ENCODE measurements at regions not wholly inside any gene's neighbourhood (a gene's known extent, or its start where the extent isn't known, plus 50 kb on each side); places are given as distances from the start of the nearest gene placed in this dataset.

DNA sequence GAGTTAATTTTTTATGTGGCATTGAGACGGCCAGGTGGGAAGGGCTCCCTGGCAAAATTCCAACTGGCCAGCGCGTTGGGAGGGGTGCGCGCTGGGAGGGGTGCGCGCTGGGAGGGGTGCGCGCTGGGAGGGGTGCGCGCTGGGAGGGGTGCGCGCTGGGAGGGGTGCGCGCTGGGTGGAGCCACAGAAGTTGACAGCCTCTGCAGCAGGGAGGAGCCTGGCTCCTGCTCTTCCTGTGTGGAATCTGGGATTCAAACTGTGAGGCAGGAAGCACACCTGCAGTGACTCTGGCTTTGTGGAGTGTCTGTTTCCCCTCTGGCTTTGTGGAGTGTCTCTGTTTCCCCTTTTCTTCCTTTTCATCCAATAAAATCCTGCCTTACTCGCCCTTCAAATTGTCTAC, 147.9 kb upstream of the CBLN2 start:
- TF ChIP-seq, protein P1, sequence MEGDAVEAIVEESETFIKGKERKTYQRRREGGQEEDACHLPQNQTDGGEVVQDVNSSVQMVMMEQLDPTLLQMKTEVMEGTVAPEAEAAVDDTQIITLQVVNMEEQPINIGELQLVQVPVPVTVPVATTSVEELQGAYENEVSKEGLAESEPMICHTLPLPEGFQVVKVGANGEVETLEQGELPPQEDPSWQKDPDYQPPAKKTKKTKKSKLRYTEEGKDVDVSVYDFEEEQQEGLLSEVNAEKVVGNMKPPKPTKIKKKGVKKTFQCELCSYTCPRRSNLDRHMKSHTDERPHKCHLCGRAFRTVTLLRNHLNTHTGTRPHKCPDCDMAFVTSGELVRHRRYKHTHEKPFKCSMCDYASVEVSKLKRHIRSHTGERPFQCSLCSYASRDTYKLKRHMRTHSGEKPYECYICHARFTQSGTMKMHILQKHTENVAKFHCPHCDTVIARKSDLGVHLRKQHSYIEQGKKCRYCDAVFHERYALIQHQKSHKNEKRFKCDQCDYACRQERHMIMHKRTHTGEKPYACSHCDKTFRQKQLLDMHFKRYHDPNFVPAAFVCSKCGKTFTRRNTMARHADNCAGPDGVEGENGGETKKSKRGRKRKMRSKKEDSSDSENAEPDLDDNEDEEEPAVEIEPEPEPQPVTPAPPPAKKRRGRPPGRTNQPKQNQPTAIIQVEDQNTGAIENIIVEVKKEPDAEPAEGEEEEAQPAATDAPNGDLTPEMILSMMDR (IDR thresholded peaks at IDR 0.05; ENCODE audit: low read depth, low read length, missing control alignments): no peak
- in situ Hi-C loops (cut with HindIII; ENCODE audit: low sequenced_read_pairs): no loop called here
- peak overlapping the region; percentile 2 for H3K4me3 ChIP-seq (ENCODE audit: low read depth, low read length)
- no peak for DNase-seq (ENCODE audit: low read depth)

- in situ Hi-C loops (cut with HindIII; ENCODE audit: low sequenced_read_pairs): no loop called here
Observed at GRCh38 chr18:72687736-72688135, 143.6 kb upstream of the CBLN2 start.

DNA sequence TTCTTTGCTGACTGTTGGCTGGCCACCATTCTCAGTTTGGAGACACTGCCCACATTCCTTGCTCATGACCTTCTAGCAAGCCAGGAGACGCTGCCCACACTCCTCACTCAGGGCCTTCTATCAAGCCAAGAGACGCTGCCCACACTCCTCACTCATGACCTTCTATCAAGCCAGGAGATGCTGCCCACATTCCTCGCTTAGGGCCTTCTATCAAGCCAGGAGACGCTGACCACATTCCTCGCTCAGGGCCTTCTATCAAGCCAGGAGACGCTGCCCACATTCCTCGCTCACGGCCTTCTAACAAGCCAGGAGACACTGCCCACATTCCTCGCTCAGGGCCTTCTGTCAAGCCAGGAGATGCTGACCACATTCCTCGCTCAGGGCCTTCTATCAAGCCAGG, 131.3 kb upstream of the CBLN2 start:
- TF ChIP-seq, protein P1 (IDR thresholded peaks at IDR 0.05; ENCODE audit: low read depth, low read length, missing control alignments): no peak
- peak; percentile 19 for DNase-seq (ENCODE audit: low read depth)
- in situ Hi-C loops (cut with HindIII; ENCODE audit: low sequenced_read_pairs): no loop called here

More at GRCh38 chr18:72687736-72688135, 143.6 kb upstream of the CBLN2 start:
- TF ChIP-seq, protein P1 (IDR thresholded peaks at IDR 0.05; ENCODE audit: low read depth, low read length, missing control alignments): no peak
- no peak for DNase-seq (ENCODE audit: low read depth)
- no peak overlapping the region for H3K4me3 ChIP-seq (ENCODE audit: low read depth, low read length)

DNA sequence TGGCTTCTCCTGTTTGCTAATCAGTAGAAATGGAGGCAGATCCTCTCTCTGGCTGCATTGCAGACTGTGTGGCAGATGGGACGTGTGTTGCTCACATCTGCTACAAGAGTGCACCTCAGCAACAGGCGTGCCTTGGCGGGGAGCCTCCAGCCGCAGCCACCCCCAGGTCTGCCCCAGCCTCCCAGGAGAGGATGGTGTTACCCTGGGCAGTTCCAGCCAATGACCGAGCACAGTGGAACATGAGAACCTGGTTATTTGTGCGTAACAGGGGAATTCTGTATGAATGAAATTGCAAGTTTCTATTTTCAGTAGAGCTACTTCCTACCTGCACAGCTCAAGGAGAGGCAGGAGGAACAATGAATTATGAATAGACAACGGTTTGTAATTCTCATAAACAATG, 130.6 kb upstream of the CBLN2 start:
- H3K4me3 ChIP-seq (ENCODE audit: low read depth, low read length): no peak overlapping the region
- no peak for DNase-seq (ENCODE audit: low read depth)
- TF ChIP-seq, protein P1 (IDR thresholded peaks at IDR 0.05; ENCODE audit: low read depth, low read length, missing control alignments): no peak
- in situ Hi-C loops (cut with HindIII; ENCODE audit: low sequenced_read_pairs): no loop called here

More for the DNA sequence above, 131.3 kb upstream of the CBLN2 start:
- H3K4me3 ChIP-seq (ENCODE audit: low read depth, low read length): no peak overlapping the region

DNA sequence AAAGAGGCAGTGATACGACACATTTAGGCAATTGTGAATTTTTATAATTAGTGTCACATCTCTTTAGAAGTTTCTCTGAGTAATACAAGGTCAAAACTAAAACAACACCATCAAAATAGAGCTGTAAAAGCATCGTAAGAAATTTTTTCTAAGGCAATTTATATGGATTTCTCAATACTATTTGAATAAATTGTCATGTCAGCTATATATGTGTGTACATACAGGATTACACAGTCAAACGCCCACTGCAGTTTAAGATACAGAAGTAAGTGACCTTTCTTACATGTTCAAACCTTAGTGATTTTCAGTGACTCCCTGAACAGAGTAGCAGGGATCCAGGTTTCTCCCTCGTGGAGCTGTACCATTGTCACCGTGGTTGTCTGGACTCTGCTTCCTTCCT, 129.1 kb upstream of the CBLN2 start:
- H3K4me3 ChIP-seq (ENCODE audit: low read depth, low read length): no peak overlapping the region
- in situ Hi-C loops (cut with HindIII; ENCODE audit: low sequenced_read_pairs): no loop called here
- TF ChIP-seq, protein P1 (IDR thresholded peaks at IDR 0.05; ENCODE audit: low read depth, low read length, missing control alignments): no peak
- no peak for DNase-seq (ENCODE audit: low read depth)

DNA sequence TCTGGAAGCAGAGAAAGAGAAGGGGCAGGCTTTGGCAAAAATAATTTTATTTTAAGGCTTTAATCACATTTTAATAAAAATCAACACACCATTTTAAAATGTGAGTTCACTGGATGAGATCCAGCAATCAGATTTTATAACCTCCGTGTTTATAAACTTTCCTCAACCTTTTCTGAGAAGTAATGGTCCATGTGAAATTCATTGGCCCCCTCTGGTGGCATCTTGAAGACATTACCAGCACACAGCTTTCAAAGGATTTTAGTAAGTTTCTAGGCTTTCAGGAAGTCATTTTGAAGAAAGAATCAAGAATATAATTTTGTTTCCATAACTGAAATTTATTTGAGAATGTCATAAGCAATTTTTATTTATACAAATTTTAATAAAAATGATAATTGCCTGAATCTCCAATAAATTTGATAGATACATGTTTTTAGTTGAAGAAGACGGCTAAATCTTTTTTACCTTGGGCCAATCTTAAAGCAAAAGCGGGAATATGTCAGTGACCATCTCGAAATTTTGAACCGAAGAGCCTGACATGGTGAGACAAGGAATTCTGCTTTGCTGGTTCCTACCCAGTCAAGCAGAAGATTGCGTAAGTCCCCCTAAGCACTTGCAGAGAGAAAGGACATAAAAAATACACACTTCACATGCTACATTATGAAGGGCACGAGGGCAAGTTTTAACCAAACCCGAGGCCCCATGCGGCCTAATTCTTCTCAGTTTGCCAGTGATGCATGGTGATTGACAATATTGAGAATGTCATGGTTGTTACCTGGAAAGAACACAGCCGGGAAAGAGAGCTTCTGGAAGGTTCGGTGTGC, 128.4 kb upstream of the CBLN2 start:
- no peak overlapping the region for H3K4me3 ChIP-seq (ENCODE audit: low read depth, low read length)
- TF ChIP-seq, protein P1 (IDR thresholded peaks at IDR 0.05; ENCODE audit: low read depth, low read length, missing control alignments): peak; percentile 83
- DNase-seq (ENCODE audit: low read depth): peak; percentile 26
- in situ Hi-C loops (cut with HindIII; ENCODE audit: low sequenced_read_pairs): no loop called here
